ENCODE measurements at regions not wholly inside any gene's neighbourhood (a gene's known extent, or its start where the extent isn't known, plus 50 kb on each side); places are given as distances from the start of the nearest gene placed in this dataset.

GRCh38 chr3:78405745-78406144 is 1362.1 kb downstream of the ROBO1 start:
- no peaks in the 10 kb centered on the region for H3K36me3 Mint-ChIP-seq
- peaks cover 0 to 13% of the 10 kb centered on the region in 2 donors for H3K9me3 Mint-ChIP-seq
- no peak for ATAC-seq

GRCh38 chr3:78406396-78406795 is 1361.4 kb downstream of the ROBO1 start:
- H3K27ac Mint-ChIP-seq: no peak overlapping the region
- no peaks in the 10 kb centered on the region for H3K36me3 Mint-ChIP-seq
- no peak for ATAC-seq
- peaks cover 0 to 13% of the 10 kb centered on the region in 2 donors for H3K9me3 Mint-ChIP-seq
- no peak for DNase-seq (ENCODE audit: low spot score in 2 of 2)

More at GRCh38 chr3:78405745-78406144, 1362.1 kb downstream of the ROBO1 start:
- no peak for DNase-seq (ENCODE audit: low spot score in 2 of 2)
- H3K27ac Mint-ChIP-seq: no peak overlapping the region

GRCh38 chr3:78410077-78410476 is 1357.7 kb downstream of the ROBO1 start:
- ATAC-seq: no peak
- Mint-ChIP-seq H3K9me3 (peaks cover 0 to 4% of the 10 kb centered on the region in 2 donors), H3K27ac (no peak overlapping the region), H3K36me3 (no peaks in the 10 kb centered on the region)
- no peak for DNase-seq (ENCODE audit: low spot score in 2 of 2)

GRCh38 chr3:78414261-78414660 is 1353.5 kb downstream of the ROBO1 start:
- DNase-seq (ENCODE audit: low spot score in 2 of 2) (no peak), ATAC-seq (no peak)
- H3K36me3 Mint-ChIP-seq: no peaks in the 10 kb centered on the region
- H3K27ac Mint-ChIP-seq: no peak overlapping the region
- peaks cover 0 to 12% of the 10 kb centered on the region in 2 donors for H3K9me3 Mint-ChIP-seq

- no peaks in the 10 kb centered on the region for H3K36me3 Mint-ChIP-seq
- H3K27ac Mint-ChIP-seq: no peak overlapping the region
- no peak for DNase-seq (ENCODE audit: low spot score in 2 of 2)
- ATAC-seq: no peak
- peaks cover 11 to 18% of the 10 kb centered on the region in 2 donors for H3K9me3 Mint-ChIP-seq
These were observed 1347.2 kb downstream of the ROBO1 start for GRCh38 chr3:78420611-78421010.

- no peaks in the 10 kb centered on the region for H3K36me3 Mint-ChIP-seq
- H3K9me3 Mint-ChIP-seq: peaks cover 11 to 14% of the 10 kb centered on the region in 2 donors
- ATAC-seq: no peak
- H3K27ac Mint-ChIP-seq: no peak overlapping the region
- no peak for DNase-seq (ENCODE audit: low spot score in 2 of 2)
These were observed 1346.4 kb downstream of the ROBO1 start for GRCh38 chr3:78421247-78421966.

- DNase-seq (ENCODE audit: low spot score in 2 of 2): no peak
- H3K36me3 Mint-ChIP-seq: no peaks in the 10 kb centered on the region
- peaks cover 11 to 16% of the 10 kb centered on the region in 2 donors for H3K9me3 Mint-ChIP-seq
- no peak for ATAC-seq
- no peak overlapping the region for H3K27ac Mint-ChIP-seq
These were observed 1343.1 kb downstream of the ROBO1 start for GRCh38 chr3:78424656-78425055.

GRCh38 chr3:78426454-78426853 is 1341.3 kb downstream of the ROBO1 start:
- H3K36me3 Mint-ChIP-seq: no peaks in the 10 kb centered on the region
- no peak for ATAC-seq
- no peak for DNase-seq (ENCODE audit: low spot score in 2 of 2)
- no peak overlapping the region for H3K27ac Mint-ChIP-seq
- H3K9me3 Mint-ChIP-seq: peaks cover 6 to 8% of the 10 kb centered on the region in 2 donors

- peaks cover 6 to 8% of the 10 kb centered on the region in 2 donors for H3K9me3 Mint-ChIP-seq
- H3K27ac Mint-ChIP-seq: no peak overlapping the region
- ATAC-seq: no peak
- DNase-seq (ENCODE audit: low spot score in 2 of 2): no peak
- H3K36me3 Mint-ChIP-seq: no peaks in the 10 kb centered on the region
These were observed 1340.5 kb downstream of the ROBO1 start for GRCh38 chr3:78427303-78427702.

GRCh38 chr3:78430741-78431140 is 1337.1 kb downstream of the ROBO1 start:
- peaks cover 5 to 8% of the 10 kb centered on the region in 2 donors for H3K9me3 Mint-ChIP-seq
- no peak for DNase-seq (ENCODE audit: low spot score in 2 of 2)
- H3K27ac Mint-ChIP-seq: no peak overlapping the region

GRCh38 chr3:78434801-78435200 is 1333.0 kb downstream of the ROBO1 start:
- H3K36me3 Mint-ChIP-seq: no peaks in the 10 kb centered on the region
- DNase-seq (ENCODE audit: low spot score in 2 of 2): no peak
- ATAC-seq: no peak
- no peak overlapping the region for H3K27ac Mint-ChIP-seq
- peaks cover 3 to 14% of the 10 kb centered on the region in 2 donors for H3K9me3 Mint-ChIP-seq

More at GRCh38 chr3:78430741-78431140, 1337.1 kb downstream of the ROBO1 start:
- no peak for ATAC-seq
- H3K36me3 Mint-ChIP-seq: no peaks in the 10 kb centered on the region

GRCh38 chr3:78455166-78455565 is 1312.6 kb downstream of the ROBO1 start:
- no peak for ATAC-seq
- Mint-ChIP-seq H3K9me3 (peaks cover 18 to 27% of the 10 kb centered on the region in 2 donors), H3K36me3 (no peaks in the 10 kb centered on the region), H3K27ac (no peak overlapping the region)
- no peak for DNase-seq (ENCODE audit: low spot score in 2 of 2)

GRCh38 chr3:78455712-78456433 is 1311.9 kb downstream of the ROBO1 start:
- Mint-ChIP-seq H3K27ac (no peak overlapping the region), H3K36me3 (no peaks in the 10 kb centered on the region), H3K9me3 (peaks cover 18 to 26% of the 10 kb centered on the region in 2 donors)
- ATAC-seq (no peak), DNase-seq (ENCODE audit: low spot score in 2 of 2) (no peak)

GRCh38 chr3:78459796-78460195 is 1308.0 kb downstream of the ROBO1 start:
- no peak overlapping the region for H3K27ac Mint-ChIP-seq
- ATAC-seq (no peak), DNase-seq (ENCODE audit: low spot score in 2 of 2) (no peak)
- H3K36me3 Mint-ChIP-seq: peaks cover 0 to under 1% of the 10 kb centered on the region in 2 donors
- peaks cover 23 to 32% of the 10 kb centered on the region in 2 donors for H3K9me3 Mint-ChIP-seq

- Mint-ChIP-seq H3K9me3 (peaks cover 29 to 35% of the 10 kb centered on the region in 2 donors), H3K27ac (no peak overlapping the region)
These were observed 1305.8 kb downstream of the ROBO1 start for GRCh38 chr3:78462021-78462420.

GRCh38 chr3:78476076-78476475 is 1291.7 kb downstream of the ROBO1 start:
- H3K36me3 Mint-ChIP-seq: no peaks in the 10 kb centered on the region
- H3K27ac Mint-ChIP-seq: no peak overlapping the region
- ATAC-seq (no peak), DNase-seq (ENCODE audit: low spot score in 2 of 2) (no peak)
- peaks cover 15 to 31% of the 10 kb centered on the region in 2 donors for H3K9me3 Mint-ChIP-seq

More at GRCh38 chr3:78462021-78462420, 1305.8 kb downstream of the ROBO1 start:
- H3K36me3 Mint-ChIP-seq: peaks cover 0 to 12% of the 10 kb centered on the region in 2 donors
- DNase-seq (ENCODE audit: low spot score in 2 of 2): no peak
- no peak for ATAC-seq

- DNase-seq (ENCODE audit: low spot score in 2 of 2): no peak
- peaks cover 15 to 23% of the 10 kb centered on the region in 2 donors for H3K9me3 Mint-ChIP-seq
- H3K27ac Mint-ChIP-seq: no peak overlapping the region
- ATAC-seq: no peak
- no peaks in the 10 kb centered on the region for H3K36me3 Mint-ChIP-seq
These were observed 1286.7 kb downstream of the ROBO1 start for GRCh38 chr3:78481050-78481449.
